Heart right ventricle (tissue), 16 donors: ENCODE measurements at regions not wholly inside any gene's neighbourhood (a gene's known extent, or its start where the extent isn't known, plus 50 kb on each side); places are given as distances from the start of the nearest gene placed in this dataset.

Source experiments
- ATAC-seq, 8 donors: fragments of 200-7000 bp; cut with Tn5 transposase; one replicate each; pipeline ENCODE4 v1.9.1; 2020; ENCODE audit warnings: mild to moderate bottlenecking in 8 of 8, moderate library complexity in 8 of 8, moderate number of reproducible peaks in 1 of 8
- DNase-seq, 2 donors: peaks; one replicate each; pipeline ENCODE4 v3.0.0-alpha.2; 2020
- H3K27ac ChIP-seq, 10 donors: fragments of 200-600 bp; sonication (generic) in 2 of 10; one replicate each; pipeline versions ENCODE4 v1.5.0 to v1.8.0; 2020 to 2022; ENCODE audit warnings: mild to moderate bottlenecking in 3 of 10
- H3K27me3 ChIP-seq, 7 donors: fragments of 200-600 bp; one replicate each; pipeline ENCODE4 v1.8.0; 2021 to 2022; ENCODE audit warnings: mild to moderate bottlenecking in 2 of 7
- H3K36me3 ChIP-seq, 9 donors: fragments of 200-600 bp; sonication (generic) in 1 of 9; one replicate each; pipeline versions ENCODE4 v1.5.0 to v1.8.0; 2020 to 2022; ENCODE audit warnings: mild to moderate bottlenecking in 2 of 9
- H3K4me1 ChIP-seq, 9 donors: fragments of 200-600 bp; sonication (generic) in 1 of 9; one replicate each; pipeline versions ENCODE4 v1.5.0 to v1.8.0; 2020 to 2022; ENCODE audit warnings: mild to moderate bottlenecking in 4 of 9
- H3K4me3 ChIP-seq, 10 donors: fragments of 200-600 bp; sonication (generic) in 2 of 10; one replicate each; pipeline versions ENCODE4 v1.5.0 to v1.8.0; 2020 to 2022; ENCODE audit warnings: mild to moderate bottlenecking in 7 of 10, moderate library complexity in 2 of 10
- H3K9me3 ChIP-seq, 11 donors: fragments of 200-600 bp in 10 of 11; sonication (generic) in 2 of 11; one replicate each; pipeline versions ENCODE4 v1.5.0 to v1.8.0; 2013 to 2022; ENCODE audit warnings: mild to moderate bottlenecking in 2 of 11, control low read depth in 1 of 11, moderate library complexity in 1 of 11
- CTCF ChIP-seq, 9 donors: fragments of 200-600 bp; sonication (generic) in 2 of 9; IDR thresholded peaks; one replicate each; pipeline versions ENCODE4 v1.5.0 to v1.8.0; 2021 to 2022; ENCODE audit warnings: antibody characterized with exemption in 9 of 9, mild to moderate bottlenecking in 5 of 9, moderate library complexity in 1 of 9
- WGBS, 2 donors: extraction: QIAGEN DNeasy Blood & Tissue Kit; methylation state at CpG; one replicate each; pipeline ENCODE4 v1.1.7; 2013; ENCODE audit warnings: inconsistent platforms in 1 of 2; 5-methylcytosine and 5-hydroxymethylcytosine counted together
- intact Hi-C, 10 donors: fragments of 100-400 bp; cut with DNase I; formaldehyde crosslinking; loops; one replicate each; pipeline versions ENCODE4 v1.11.1 to v1.14.2; 2022
- donor health status: Arrhythmogenic right ventricular cardiomyopathy.
- donor health status: ischemic (EF 13 %, LVEDD 7.1; RV severe dilation, severe dysfunction).
- donor health status: healthy with polysubstance abuse.
- donor health status: DM: no; HTN: yes; CAD: no.
- donor health status: DM: no; HTN: no; CAD: no.
- donor health status: ischemic (EF 25% LVEDD 6.9; RV normal size, moderate dysfunction).
- donor health status: ischemic (EF 25% LVEDD 5.7; RV mildly dilated, moderate dysfunction).
- donor health status: healthy.
- donor health status: DM: yes; HTN: yes; CAD: no.
- donor health status: Ischemic cardiomyopathy.
- donor health status: ischemic (EF 35%, LVEDD 5.7; RV mildly dilated, moderate dysfunction).
- donor health status: nonischemic (EF 11% LVEDD 7.7; RV severe dilation, severe dysfunction).
- donor health status: DM: yes; HTN: yes; CAD: no.
- donor health status: PGD.
- donor health status: ischemic (EF 29% LVEDD 5.4; RV normal size, mild dysfunction).
- donor health status: nonischemic (EF 23%, LVEDD 6.1; RV moderate dilation, normal function).

- WGBS, 2 donors = 92 to 94% methylated on average over 7 of the region's 7 CpGs
- no peak for TF ChIP-seq CTCF (IDR thresholded peaks at IDR 0.05)
- intact Hi-C loops = loop anchor here in 2 of 10 donors (5.0 to 10.0 kb wide), 2 partner anchors 233 to 371 kb away; no protein-coding TSS in a partner anchor
- Histone ChIP-seq H3K36me3 (no peaks in the 10 kb centered on the region), H3K9me3 (peaks cover 0 to 6% (median 0%) of the 10 kb centered on the region in 11 donors), H3K27me3 (no peaks in the 10 kb centered on the region), H3K4me3 (no peak overlapping the region), H3K4me1 (peaks cover 0 to 10% (median 0%) of the 10 kb centered on the region in 9 donors), H3K27ac (no peak overlapping the region)
- ATAC-seq = peak in 1 of 8 donors; percentile 22
- no peak for DNase-seq
These were observed 202.2 kb downstream of the RGS3 start for GRCh38 chr9:113665756-113666155.

- 89 to 95% methylated on average over 3 of the region's 3 CpGs for WGBS, 2 donors
- no peak for TF ChIP-seq CTCF (IDR thresholded peaks at IDR 0.05)
- peaks cover 0 to 10% (median 0%) of the 10 kb centered on the region in 9 donors for H3K4me1 ChIP-seq
- DNase-seq (no peak), ATAC-seq (no peak)
- intact Hi-C loops = loop anchor here in 2 of 10 donors (5.0 to 10.0 kb wide), 2 partner anchors 236 to 373 kb away; no protein-coding TSS in a partner anchor
- H3K27ac ChIP-seq = no peak overlapping the region
- no peaks in the 10 kb centered on the region for H3K36me3 ChIP-seq
- H3K9me3 ChIP-seq = peaks cover 0 to 6% (median 0%) of the 10 kb centered on the region in 11 donors
- H3K4me3 ChIP-seq = no peak overlapping the region
- H3K27me3 ChIP-seq = no peaks in the 10 kb centered on the region
These were observed 204.5 kb downstream of the RGS3 start for GRCh38 chr9:113668061-113668460.

DNA sequence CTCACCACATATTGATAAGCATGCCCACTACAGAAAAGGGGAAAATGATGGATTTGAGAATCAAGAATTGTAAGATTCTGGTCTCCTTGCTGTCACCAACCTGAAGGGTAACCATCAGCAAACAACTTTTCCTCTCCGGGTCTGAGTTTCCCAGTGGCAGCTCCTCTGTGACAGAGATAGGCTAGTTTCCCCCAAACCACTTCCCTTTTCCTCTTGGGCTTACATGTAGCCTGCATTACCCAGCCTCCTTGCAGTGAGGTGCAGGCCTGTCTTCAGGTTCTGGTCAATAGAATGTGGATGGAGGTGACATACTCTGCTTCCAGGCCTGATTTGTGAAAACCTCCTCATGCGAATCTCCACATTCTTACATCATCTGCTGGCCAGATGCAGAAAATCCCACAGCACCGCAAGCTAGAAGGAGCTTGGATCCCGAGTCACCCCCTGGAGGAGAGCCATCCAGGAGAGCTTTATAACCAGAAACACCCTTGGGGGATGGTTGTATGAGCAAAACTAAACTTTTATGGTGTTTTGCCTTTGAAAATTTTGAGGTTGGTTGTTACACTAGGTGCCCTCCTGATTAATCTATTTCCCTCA is 206.1 kb downstream of the RGS3 start:
- peaks cover 0 to 6% (median 0%) of the 10 kb centered on the region in 11 donors for H3K9me3 ChIP-seq
- no peaks in the 10 kb centered on the region for H3K27me3 ChIP-seq
- H3K27ac ChIP-seq = no peak overlapping the region
- no peaks in the 10 kb centered on the region for H3K36me3 ChIP-seq
- peaks cover 0 to 5% (median under 1%) of the 10 kb centered on the region in 9 donors for H3K4me1 ChIP-seq
- intact Hi-C loops = loop anchor here in 2 of 10 donors (5.0 to 10.0 kb wide), 2 partner anchors 237 to 375 kb away; no protein-coding TSS in a partner anchor
- no peak for TF ChIP-seq CTCF (IDR thresholded peaks at IDR 0.05)
- ATAC-seq (no peak), DNase-seq (no peak)
- H3K4me3 ChIP-seq = no peak overlapping the region
- 90% methylated on average over 4 of the region's 4 CpGs for WGBS, 2 donors

DNA sequence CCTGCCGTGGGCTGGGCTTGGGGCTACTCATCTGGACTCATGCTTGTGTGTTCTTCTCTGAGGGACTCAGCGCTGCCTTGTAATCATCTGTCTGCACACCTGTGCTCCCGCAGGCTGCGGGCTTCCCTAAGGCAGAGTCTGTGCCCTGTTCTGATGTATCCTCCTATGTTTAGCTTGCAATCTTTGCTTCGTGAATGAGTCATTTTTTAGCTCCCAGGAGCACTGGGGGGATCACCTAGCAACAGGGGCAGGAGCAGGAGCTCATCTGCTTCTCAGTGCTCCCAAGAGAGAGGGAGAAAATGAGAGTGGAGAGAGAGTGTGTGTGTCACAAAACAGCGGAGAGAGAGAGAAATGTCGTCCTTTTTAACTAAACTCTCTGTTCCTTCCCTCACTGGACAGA is 202.4 kb upstream of the ZNF618 start:
- H3K27ac ChIP-seq = no peak overlapping the region
- H3K27me3 ChIP-seq = peaks cover 0 to 9% (median 0%) of the 10 kb centered on the region in 7 donors
- ATAC-seq = no peak
- no peak overlapping the region for H3K4me3 ChIP-seq
- 81 to 85% methylated on average over 7 of the region's 7 CpGs for WGBS, 2 donors
- TF ChIP-seq CTCF (IDR thresholded peaks at IDR 0.05) = no peak
- intact Hi-C loops = no loop called here
- no peaks in the 10 kb centered on the region for H3K36me3 ChIP-seq
- peaks cover 0 to 23% (median 15%) of the 10 kb centered on the region in 9 donors for H3K4me1 ChIP-seq
- DNase-seq = no peak
- no peaks in the 10 kb centered on the region for H3K9me3 ChIP-seq
